DMS79 treated with DMSO at 0.1 percent for 48 hours (cell line): ENCODE measurements at regions not wholly inside any gene's neighbourhood (a gene's known extent, or its start where the extent isn't known, plus 50 kb on each side); places are given as distances from the start of the nearest gene placed in this dataset.
"Not testable (repeated sequence)": the region's sequence is repeated elsewhere in the genome, so short reads cannot be mapped to it uniquely, and the experiment has no call there.

Experiments
- DNase-seq: peaks from one replicate; lab custom pipeline; 2025; lab: John Stamatoyannopoulos, UW

DNA sequence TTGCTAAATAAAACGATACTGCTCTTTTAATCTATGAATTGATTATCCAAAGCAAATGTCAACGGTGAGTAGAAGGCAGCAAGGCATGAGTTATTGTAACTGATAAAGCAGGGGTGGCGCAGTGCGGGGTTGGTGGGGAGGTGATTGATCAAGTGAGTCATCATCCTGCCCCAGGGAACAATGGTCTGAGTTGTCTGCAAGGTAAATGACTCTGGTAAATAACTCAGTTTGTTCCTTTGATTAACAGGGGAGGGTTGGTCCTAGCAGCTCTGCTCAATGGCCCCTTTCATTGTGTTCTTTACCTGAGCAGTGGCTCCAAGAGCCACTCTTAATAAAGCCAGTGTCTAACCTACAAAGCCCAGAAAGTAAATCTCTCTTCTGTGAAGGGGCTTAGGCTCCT, 91.8 kb downstream of the QRSL1 start:
- DNase-seq: not testable (repeated sequence)
